GM23338 (cell line): ENCODE measurements at regions not wholly inside any gene's neighbourhood (a gene's known extent, or its start where the extent isn't known, plus 50 kb on each side); places are given as distances from the start of the nearest gene placed in this dataset.

Experiments
- ATAC-seq: fragments of 200-7000 bp; cut with Tn5 transposase; 3 replicates; pipeline ENCODE4 v1.9.1; 2020
- DNase-seq: peaks from one replicate; pipeline ENCODE4 v3.0.0-alpha.2; 2015; ENCODE audit warnings: low spot score
- H2AFZ ChIP-seq: fragments of 200-600 bp; sonication (generic); 2 replicates; pipeline ENCODE4 v1.8.0; 2016; ENCODE audit warnings: antibody characterized with exemption, mild to moderate bottlenecking, moderate library complexity
- H3F3A ChIP-seq: fragments of 200-600 bp; sonication (generic); replicated peaks from 2 replicates; pipeline ENCODE4 v1.8.0; 2017; ENCODE audit warnings: antibody characterized with exemption, mixed run types, low read depth
- H3K27ac ChIP-seq: fragments of 200-600 bp; sonication (generic); 2 replicates; pipeline ENCODE4 v1.6.1; 2016; ENCODE audit warnings: low read depth
- H3K27me3 ChIP-seq: fragments of 200-600 bp; sonication (generic); 2 replicates; pipeline ENCODE4 v1.8.0; 2016; ENCODE audit warnings: mild to moderate bottlenecking, mixed run types, moderate library complexity; ENCODE audit not compliant: insufficient read depth
- H3K36me3 ChIP-seq: fragments of 200-600 bp; sonication (generic); 2 replicates; pipeline ENCODE4 v1.8.0; 2016; ENCODE audit warnings: mild to moderate bottlenecking; ENCODE audit not compliant: insufficient read depth
- H3K4me1 ChIP-seq: fragments of 200-600 bp; sonication (generic); 2 replicates; pipeline ENCODE4 v1.8.0; 2016; ENCODE audit warnings: mild to moderate bottlenecking, moderate library complexity; ENCODE audit not compliant: insufficient read depth
- H3K4me2 ChIP-seq: fragments of 200-600 bp; sonication (generic); 2 replicates; pipeline ENCODE4 v1.7.1; 2017; ENCODE audit warnings: mixed run types
- H3K4me3 ChIP-seq: fragments of 200-600 bp; sonication (generic); 2 replicates; pipeline ENCODE4 v1.6.1; 2016; ENCODE audit warnings: mixed run types
- H3K79me2 ChIP-seq: fragments of 200-600 bp; sonication (generic); replicated peaks from 2 replicates; pipeline ENCODE4 v1.8.0; 2017; ENCODE audit warnings: mild to moderate bottlenecking; ENCODE audit not compliant: insufficient read depth
- H3K9me2 ChIP-seq: fragments of 200-600 bp; sonication (generic); 2 replicates; pipeline ENCODE4 v1.8.0; 2017; ENCODE audit not compliant: insufficient read depth
- H4K20me1 ChIP-seq: fragments of 200-600 bp; sonication (generic); replicated peaks from 2 replicates; pipeline ENCODE4 v1.8.0; 2017; ENCODE audit warnings: mild to moderate bottlenecking; ENCODE audit not compliant: insufficient read depth
- H3K27ac Mint-ChIP-seq: 2 replicates; pipeline ENCODE4 v1.8.0; 2020; ENCODE audit warnings: inconsistent platforms, mild to moderate bottlenecking, moderate library complexity, mixed read lengths
- H3K27me3 Mint-ChIP-seq: 3 replicates; pipeline ENCODE4 v1.8.0; 2022; ENCODE audit warnings: low read depth, mild to moderate bottlenecking, moderate library complexity, mixed read lengths, inconsistent platforms; ENCODE audit not compliant: insufficient read depth, poor library complexity
- H3K36me3 Mint-ChIP-seq: 3 replicates; pipeline ENCODE4 v1.8.0; 2021; ENCODE audit warnings: low read depth, mild to moderate bottlenecking, inconsistent platforms, moderate library complexity, mixed read lengths
- H3K4me1 Mint-ChIP-seq: 3 replicates; pipeline ENCODE4 v1.8.0; 2020; ENCODE audit warnings: mild to moderate bottlenecking, inconsistent platforms, mixed read lengths
- H3K4me3 Mint-ChIP-seq: 3 replicates; pipeline ENCODE4 v1.8.0; 2021; ENCODE audit warnings: moderate library complexity, mild to moderate bottlenecking, inconsistent platforms, mixed read lengths
- H3K9me3 Mint-ChIP-seq: 3 replicates; pipeline ENCODE4 v1.8.0; 2020; ENCODE audit warnings: moderate library complexity, mild to moderate bottlenecking, inconsistent platforms, mixed read lengths
- CREB1 ChIP-seq: fragments of 250-450 bp; sonication (Bioruptor Pico); IDR thresholded peaks from 2 replicates; pipeline ENCODE4 v1.5.0; 2020; ENCODE audit warnings: low read depth, mild to moderate bottlenecking, moderate library complexity
- EZH2 ChIP-seq: fragments of 200-600 bp; sonication (generic); IDR thresholded peaks from one replicate; pipeline ENCODE4 v1.8.0; 2017; ENCODE audit warnings: antibody characterized with exemption, mild to moderate bottlenecking, low read depth; ENCODE audit not compliant: unreplicated experiment
- POLR2AphosphoS5 ChIP-seq: IDR thresholded peaks from 2 replicates; pipeline ENCODE4 v1.6.1; 2016; ENCODE audit warnings: antibody characterized with exemption, low read depth
- ZNF114 ChIP-seq: fragments of 250-450 bp; sonication (Bioruptor Pico); IDR thresholded peaks from 2 replicates; pipeline ENCODE4 v1.5.0; 2020; ENCODE audit warnings: mild to moderate bottlenecking, moderate library complexity
- ZNF331 ChIP-seq: fragments of 250-450 bp; sonication (Bioruptor Pico); IDR thresholded peaks from 2 replicates; pipeline ENCODE4 v1.5.0; 2020; ENCODE audit warnings: low read depth, mild to moderate bottlenecking, moderate library complexity
- TF ChIP-seq, protein P1 (sequence below): IDR thresholded peaks from 2 replicates; pipeline ENCODE4 v1.6.1; 2016; ENCODE audit warnings: antibody characterized with exemption
- TF ChIP-seq, protein P2 (sequence below): IDR thresholded peaks from one replicate; pipeline ENCODE4 v1.6.1; 2018; ENCODE audit warnings: antibody characterized with exemption; ENCODE audit not compliant: unreplicated experiment
- TF ChIP-seq, protein P3 (sequence below), 2 experiments: fragments of 200-600 bp in 1 of 2; sonication (generic) in 1 of 2; conservative IDR thresholded peaks; 2 replicates each; pipeline versions ENCODE4 v1.5.1 to v1.6.1; 2016 to 2017; ENCODE audit warnings: antibody characterized with exemption in 2 of 2, low read depth in 2 of 2, mild to moderate bottlenecking in 2 of 2, moderate library complexity in 1 of 2

DNA sequence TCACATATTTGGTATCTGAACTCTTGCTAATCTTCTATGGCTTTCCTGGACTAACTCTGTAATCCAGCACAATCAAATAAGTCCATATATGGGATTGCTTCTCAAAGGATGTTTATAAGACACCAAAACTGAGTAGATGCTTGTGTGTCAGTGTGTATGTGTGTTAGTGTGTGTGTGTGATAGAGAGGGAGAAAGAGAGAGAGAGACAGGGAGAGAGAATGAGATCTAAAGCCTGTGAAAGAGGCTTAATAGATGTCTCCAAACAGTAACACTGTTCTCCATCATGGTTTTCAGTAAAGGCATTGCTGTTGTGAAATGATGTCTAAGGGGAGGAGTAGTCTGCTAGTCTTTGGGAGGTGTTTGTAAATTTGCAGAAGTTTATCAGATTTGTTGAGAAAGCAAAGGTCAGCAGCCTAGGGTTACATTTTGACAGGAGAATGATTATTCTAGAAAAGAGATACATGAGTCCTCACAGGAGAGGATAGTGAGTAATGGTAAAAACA lies 73.9 kb upstream of the MLIP start (continued):
- TF ChIP-seq ZNF331 (no peak), ZNF114 (CRISPR knock-in tag) (no peak), CREB1 (CRISPR knock-in tag) (no peak)
- TF ChIP-seq, protein P1, sequence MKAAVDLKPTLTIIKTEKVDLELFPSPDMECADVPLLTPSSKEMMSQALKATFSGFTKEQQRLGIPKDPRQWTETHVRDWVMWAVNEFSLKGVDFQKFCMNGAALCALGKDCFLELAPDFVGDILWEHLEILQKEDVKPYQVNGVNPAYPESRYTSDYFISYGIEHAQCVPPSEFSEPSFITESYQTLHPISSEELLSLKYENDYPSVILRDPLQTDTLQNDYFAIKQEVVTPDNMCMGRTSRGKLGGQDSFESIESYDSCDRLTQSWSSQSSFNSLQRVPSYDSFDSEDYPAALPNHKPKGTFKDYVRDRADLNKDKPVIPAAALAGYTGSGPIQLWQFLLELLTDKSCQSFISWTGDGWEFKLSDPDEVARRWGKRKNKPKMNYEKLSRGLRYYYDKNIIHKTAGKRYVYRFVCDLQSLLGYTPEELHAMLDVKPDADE: no peak
- TF ChIP-seq, protein P2, sequence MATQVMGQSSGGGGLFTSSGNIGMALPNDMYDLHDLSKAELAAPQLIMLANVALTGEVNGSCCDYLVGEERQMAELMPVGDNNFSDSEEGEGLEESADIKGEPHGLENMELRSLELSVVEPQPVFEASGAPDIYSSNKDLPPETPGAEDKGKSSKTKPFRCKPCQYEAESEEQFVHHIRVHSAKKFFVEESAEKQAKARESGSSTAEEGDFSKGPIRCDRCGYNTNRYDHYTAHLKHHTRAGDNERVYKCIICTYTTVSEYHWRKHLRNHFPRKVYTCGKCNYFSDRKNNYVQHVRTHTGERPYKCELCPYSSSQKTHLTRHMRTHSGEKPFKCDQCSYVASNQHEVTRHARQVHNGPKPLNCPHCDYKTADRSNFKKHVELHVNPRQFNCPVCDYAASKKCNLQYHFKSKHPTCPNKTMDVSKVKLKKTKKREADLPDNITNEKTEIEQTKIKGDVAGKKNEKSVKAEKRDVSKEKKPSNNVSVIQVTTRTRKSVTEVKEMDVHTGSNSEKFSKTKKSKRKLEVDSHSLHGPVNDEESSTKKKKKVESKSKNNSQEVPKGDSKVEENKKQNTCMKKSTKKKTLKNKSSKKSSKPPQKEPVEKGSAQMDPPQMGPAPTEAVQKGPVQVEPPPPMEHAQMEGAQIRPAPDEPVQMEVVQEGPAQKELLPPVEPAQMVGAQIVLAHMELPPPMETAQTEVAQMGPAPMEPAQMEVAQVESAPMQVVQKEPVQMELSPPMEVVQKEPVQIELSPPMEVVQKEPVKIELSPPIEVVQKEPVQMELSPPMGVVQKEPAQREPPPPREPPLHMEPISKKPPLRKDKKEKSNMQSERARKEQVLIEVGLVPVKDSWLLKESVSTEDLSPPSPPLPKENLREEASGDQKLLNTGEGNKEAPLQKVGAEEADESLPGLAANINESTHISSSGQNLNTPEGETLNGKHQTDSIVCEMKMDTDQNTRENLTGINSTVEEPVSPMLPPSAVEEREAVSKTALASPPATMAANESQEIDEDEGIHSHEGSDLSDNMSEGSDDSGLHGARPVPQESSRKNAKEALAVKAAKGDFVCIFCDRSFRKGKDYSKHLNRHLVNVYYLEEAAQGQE: no peak

DNA sequence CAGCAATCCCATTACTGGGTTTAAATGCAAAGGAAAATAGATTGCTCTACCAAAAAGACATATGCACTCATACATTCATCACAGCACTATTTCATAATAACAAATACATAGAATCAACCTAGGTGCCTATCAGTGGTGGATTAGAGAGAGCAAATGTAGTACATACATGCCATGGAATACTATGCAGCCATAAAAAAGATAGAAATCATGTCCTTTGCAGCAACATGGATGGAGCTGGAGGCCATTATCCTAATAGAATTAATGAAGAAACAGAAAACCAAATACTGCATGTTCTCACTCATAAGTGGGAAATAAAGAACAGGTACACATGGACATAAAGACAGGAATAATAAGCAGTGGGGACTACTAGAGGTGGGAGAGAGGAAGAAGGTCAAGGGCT lies 70.7 kb upstream of the MLIP start:
- no peaks in the 10 kb centered on the region for H3K9me2 ChIP-seq
- DNase-seq: no peak
- H3F3A ChIP-seq: no peaks in the 10 kb centered on the region
- H3K36me3 ChIP-seq: no peaks in the 10 kb centered on the region
- no peaks in the 10 kb centered on the region for H4K20me1 ChIP-seq
- no peaks in the 10 kb centered on the region for H3K36me3 Mint-ChIP-seq
- H3K27me3 ChIP-seq: no peaks in the 10 kb centered on the region
- no peaks in the 10 kb centered on the region for H3K4me1 Mint-ChIP-seq
- no peak overlapping the region for H3K4me2 ChIP-seq
- no peak overlapping the region for H2AFZ ChIP-seq
- no peaks in the 10 kb centered on the region for H3K4me1 ChIP-seq
- peaks cover under 1% of the 10 kb centered on the region for H3K27me3 Mint-ChIP-seq
- H3K4me3 ChIP-seq: no peak overlapping the region
- ATAC-seq: no peak
- H3K27ac Mint-ChIP-seq: no peak overlapping the region
- no peaks in the 10 kb centered on the region for H3K79me2 ChIP-seq
- H3K4me3 Mint-ChIP-seq: no peak overlapping the region
- no peaks in the 10 kb centered on the region for H3K9me3 Mint-ChIP-seq
- no peak for TF ChIP-seq CREB1 (CRISPR knock-in tag)
- H3K27ac ChIP-seq: no peak overlapping the region

DNA sequence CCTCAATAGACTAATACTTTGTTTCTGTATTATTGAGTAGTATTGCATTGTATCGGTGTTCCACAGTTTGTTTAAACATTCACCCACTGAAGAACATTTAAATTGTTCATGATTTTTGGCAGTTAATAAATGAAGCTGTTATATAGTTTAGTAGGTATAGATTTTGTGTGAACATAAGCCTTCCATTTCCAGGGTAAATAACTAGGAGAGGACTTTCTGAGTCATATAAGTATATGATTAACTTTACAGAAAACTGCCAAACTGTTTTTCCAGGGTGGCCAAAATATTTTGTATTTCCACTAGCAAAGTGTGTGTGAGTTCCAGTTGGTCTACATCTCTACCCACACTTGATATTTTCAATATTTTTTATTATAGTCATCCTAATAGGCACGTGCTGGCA lies 70.0 kb upstream of the MLIP start:
- no peaks in the 10 kb centered on the region for H3K4me1 ChIP-seq
- H3K36me3 Mint-ChIP-seq: no peaks in the 10 kb centered on the region
- TF ChIP-seq CREB1 (CRISPR knock-in tag): no peak
- no peak for TF ChIP-seq EZH2
- TF ChIP-seq, protein P3, sequence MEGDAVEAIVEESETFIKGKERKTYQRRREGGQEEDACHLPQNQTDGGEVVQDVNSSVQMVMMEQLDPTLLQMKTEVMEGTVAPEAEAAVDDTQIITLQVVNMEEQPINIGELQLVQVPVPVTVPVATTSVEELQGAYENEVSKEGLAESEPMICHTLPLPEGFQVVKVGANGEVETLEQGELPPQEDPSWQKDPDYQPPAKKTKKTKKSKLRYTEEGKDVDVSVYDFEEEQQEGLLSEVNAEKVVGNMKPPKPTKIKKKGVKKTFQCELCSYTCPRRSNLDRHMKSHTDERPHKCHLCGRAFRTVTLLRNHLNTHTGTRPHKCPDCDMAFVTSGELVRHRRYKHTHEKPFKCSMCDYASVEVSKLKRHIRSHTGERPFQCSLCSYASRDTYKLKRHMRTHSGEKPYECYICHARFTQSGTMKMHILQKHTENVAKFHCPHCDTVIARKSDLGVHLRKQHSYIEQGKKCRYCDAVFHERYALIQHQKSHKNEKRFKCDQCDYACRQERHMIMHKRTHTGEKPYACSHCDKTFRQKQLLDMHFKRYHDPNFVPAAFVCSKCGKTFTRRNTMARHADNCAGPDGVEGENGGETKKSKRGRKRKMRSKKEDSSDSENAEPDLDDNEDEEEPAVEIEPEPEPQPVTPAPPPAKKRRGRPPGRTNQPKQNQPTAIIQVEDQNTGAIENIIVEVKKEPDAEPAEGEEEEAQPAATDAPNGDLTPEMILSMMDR (conservative IDR thresholded peaks at IDR 0.05; ENCODE audit: low read depth in 2 of 2): no peak
- no peak for TF ChIP-seq POLR2AphosphoS5

More for the DNA sequence above, 70.0 kb upstream of the MLIP start:
- H3K4me2 ChIP-seq: no peak overlapping the region
- H3K9me2 ChIP-seq: no peaks in the 10 kb centered on the region
- no peak overlapping the region for H3K4me3 ChIP-seq
- no peak overlapping the region for H2AFZ ChIP-seq
- H3K4me3 Mint-ChIP-seq: no peak overlapping the region
- H3K79me2 ChIP-seq: no peaks in the 10 kb centered on the region
- H3K36me3 ChIP-seq: no peaks in the 10 kb centered on the region
- no peaks in the 10 kb centered on the region for H3K4me1 Mint-ChIP-seq
- DNase-seq (no peak), ATAC-seq (no peak)
- H3K27ac Mint-ChIP-seq: no peak overlapping the region
- H3K27me3 ChIP-seq: no peaks in the 10 kb centered on the region
- H3K27ac ChIP-seq: no peak overlapping the region
- no peaks in the 10 kb centered on the region for H4K20me1 ChIP-seq
- peaks cover 2% of the 10 kb centered on the region for H3K27me3 Mint-ChIP-seq
- no peaks in the 10 kb centered on the region for H3K9me3 Mint-ChIP-seq
- no peaks in the 10 kb centered on the region for H3F3A ChIP-seq
